Activated CD4-positive, alpha-beta T cell treated with anti-CD3 and anti-CD28 coated beads for 36 hours (primary cell): ENCODE measurements at regions not wholly inside any gene's neighbourhood (a gene's known extent, or its start where the extent isn't known, plus 50 kb on each side); places are given as distances from the start of the nearest gene placed in this dataset.
"Not testable (repeated sequence)": the region's sequence is repeated elsewhere in the genome, so short reads cannot be mapped to it uniquely, and the experiment has no call there.

Experiments used
- ATAC-seq: fragments of 200-7000 bp; cut with Tn5 transposase; one replicate; pipeline ENCODE4 v1.10.0; 2021; ENCODE audit warnings: mild to moderate bottlenecking, moderate library complexity
- CTCF ChIA-PET: fragments of 350-600 bp; sonication (Branson Sonifier 250); formaldehyde crosslinking; loops from one replicate; lab custom pipeline; 2021; ENCODE audit warnings: antibody characterized with exemption; lab: Charles Lee
- POLR2A ChIA-PET: fragments of 350-600 bp; sonication (Branson Sonifier 250); formaldehyde crosslinking; loops from one replicate; lab custom pipeline; 2021; ENCODE audit warnings: antibody characterized with exemption, inconsistent platforms; lab: Charles Lee
- DNase-seq: peaks from one replicate; pipeline ENCODE4 v3.0.0-alpha.2; 2020
- H3K27ac Mint-ChIP-seq: one replicate; pipeline ENCODE4 v1.8.0; 2021; ENCODE audit warnings: mixed read lengths
- H3K27me3 Mint-ChIP-seq: one replicate; pipeline ENCODE4 v1.8.0; 2021; ENCODE audit warnings: mixed read lengths
- H3K36me3 Mint-ChIP-seq: one replicate; pipeline ENCODE4 v1.8.0; 2021; ENCODE audit warnings: low read depth, mixed read lengths
- H3K4me1 Mint-ChIP-seq: one replicate; pipeline ENCODE4 v1.8.0; 2021; ENCODE audit warnings: mixed read lengths
- H3K4me3 Mint-ChIP-seq: one replicate; pipeline ENCODE4 v1.8.0; 2021; ENCODE audit warnings: mild to moderate bottlenecking, moderate library complexity, mixed read lengths
- H3K9me3 Mint-ChIP-seq: one replicate; pipeline ENCODE4 v1.8.0; 2021; ENCODE audit warnings: low read depth, mixed read lengths
- intact Hi-C, 2 experiments: fragments of 100-400 bp; cut with DNase I in 1 of 2; cut with micrococcal nuclease in 1 of 2; formaldehyde crosslinking; loops; one replicate each; pipeline versions ENCODE4 v1.14.2 to v1.15.1; 2022 to 2024; cut with DNase I, micrococcal nuclease

DNA sequence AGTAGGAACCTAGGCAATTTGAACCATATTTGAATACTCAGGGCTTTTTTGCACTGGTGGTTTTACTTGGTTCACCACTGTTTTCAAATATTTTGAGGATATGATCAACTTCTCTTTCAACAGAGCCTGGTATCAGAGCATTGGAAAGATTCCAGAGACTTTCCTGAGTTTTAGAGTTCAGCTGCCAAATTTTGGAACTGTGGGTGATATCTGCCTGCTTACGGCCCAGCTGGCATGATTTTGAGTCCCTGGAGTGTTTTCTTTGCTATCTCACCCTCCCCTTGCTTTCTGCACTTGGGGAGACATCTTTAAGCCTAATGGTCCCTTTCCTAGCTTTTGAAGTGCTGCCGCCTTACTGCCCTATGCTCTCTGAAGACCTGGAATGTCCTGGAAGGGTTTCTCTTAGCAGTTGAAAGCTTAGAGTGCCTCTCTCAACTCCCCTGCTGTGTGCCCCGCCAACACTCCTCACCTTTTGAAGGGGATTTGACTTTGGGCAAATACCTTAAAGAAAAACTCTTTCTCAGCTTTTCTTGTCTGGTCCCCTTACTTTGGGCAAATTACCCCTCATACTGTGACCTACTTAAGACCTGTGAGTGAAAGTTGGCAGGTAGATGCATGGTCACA lies 539.1 kb downstream of the MFSD1 start:
- H3K27ac Mint-ChIP-seq = no peak overlapping the region
- H3K27me3 Mint-ChIP-seq = no peaks in the 10 kb centered on the region
- no peaks in the 10 kb centered on the region for H3K4me1 Mint-ChIP-seq
- H3K36me3 Mint-ChIP-seq = no peaks in the 10 kb centered on the region
- ChIA-PET CTCF (interaction anchor here (1.0 kb wide), 1 partner anchor 16 kb away, joined by 4 read pairs; no protein-coding TSS in a partner anchor), POLR2A (no interaction called here)
- ATAC-seq (no peak), DNase-seq (no peak)
- intact Hi-C loops = no loop called here
- no peak overlapping the region for H3K4me3 Mint-ChIP-seq
- peaks cover 4% of the 10 kb centered on the region for H3K9me3 Mint-ChIP-seq

DNA sequence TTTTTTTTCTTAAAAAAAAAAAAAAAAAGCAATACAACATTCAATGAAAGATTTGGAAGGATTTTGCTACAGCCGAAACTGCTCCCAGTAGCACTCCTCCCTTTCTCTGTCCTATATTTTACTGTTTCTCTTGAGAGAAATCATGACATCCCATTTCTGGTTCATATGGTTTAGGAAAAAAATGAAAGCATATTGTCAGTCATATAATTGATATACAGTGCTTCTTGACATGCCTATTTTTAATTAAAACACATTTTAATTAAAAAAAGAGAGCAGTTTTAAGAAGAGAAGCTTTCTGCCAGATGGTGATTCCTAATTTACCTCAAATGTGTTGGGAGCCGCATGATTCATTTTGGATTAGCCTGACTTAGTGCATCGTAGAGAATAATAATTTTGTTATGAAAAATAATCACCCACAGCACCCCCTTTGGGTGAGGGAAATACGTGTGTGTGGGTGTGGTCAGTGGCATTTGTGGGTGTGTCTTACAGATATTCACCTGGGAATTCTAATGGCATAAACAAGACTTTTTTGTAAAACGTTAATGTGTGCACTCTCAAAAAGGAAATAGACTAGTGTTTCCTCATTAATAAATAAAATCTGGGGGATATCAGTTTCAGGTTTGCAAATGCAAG lies 544.5 kb downstream of the MFSD1 start:
- Mint-ChIP-seq H3K9me3 (peaks cover 2% of the 10 kb centered on the region), H3K4me3 (no peak overlapping the region), H3K4me1 (no peaks in the 10 kb centered on the region), H3K36me3 (no peaks in the 10 kb centered on the region), H3K27ac (no peak overlapping the region), H3K27me3 (no peaks in the 10 kb centered on the region)
- no peak for DNase-seq
- intact Hi-C loops = no loop called here
- ATAC-seq = no peak
- ChIA-PET POLR2A (no interaction called here), CTCF (no interaction called here)

DNA sequence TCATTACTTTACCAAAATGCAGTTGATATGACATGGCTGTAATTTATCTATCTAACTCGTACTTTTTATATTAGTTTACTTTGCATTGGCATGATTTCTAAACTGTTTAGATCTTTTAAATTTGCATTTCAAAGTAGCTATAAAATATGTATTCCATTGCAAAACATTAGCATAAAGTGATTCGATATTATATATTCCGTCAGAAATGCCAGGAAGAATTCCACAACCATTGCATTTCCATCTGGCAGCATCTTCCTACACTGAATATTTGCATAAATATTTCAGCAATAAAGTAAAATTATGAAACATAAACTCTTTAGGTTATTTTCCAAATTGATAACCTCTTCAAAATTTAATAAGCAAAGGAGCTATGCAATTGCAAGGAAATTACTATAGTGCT lies 546.6 kb downstream of the MFSD1 start:
- no peak for DNase-seq
- no peaks in the 10 kb centered on the region for H3K27me3 Mint-ChIP-seq
- peaks cover 2% of the 10 kb centered on the region for H3K9me3 Mint-ChIP-seq
- no peaks in the 10 kb centered on the region for H3K4me1 Mint-ChIP-seq
- CTCF ChIA-PET = interaction anchor here (0.7 kb wide), 1 partner anchor 10 kb away, joined by 3 read pairs; no protein-coding TSS in a partner anchor
- H3K36me3 Mint-ChIP-seq = no peaks in the 10 kb centered on the region
- POLR2A ChIA-PET = no interaction called here
- H3K27ac Mint-ChIP-seq = no peak overlapping the region
- H3K4me3 Mint-ChIP-seq = no peak overlapping the region
- intact Hi-C loops = no loop called here
- no peak for ATAC-seq

DNA sequence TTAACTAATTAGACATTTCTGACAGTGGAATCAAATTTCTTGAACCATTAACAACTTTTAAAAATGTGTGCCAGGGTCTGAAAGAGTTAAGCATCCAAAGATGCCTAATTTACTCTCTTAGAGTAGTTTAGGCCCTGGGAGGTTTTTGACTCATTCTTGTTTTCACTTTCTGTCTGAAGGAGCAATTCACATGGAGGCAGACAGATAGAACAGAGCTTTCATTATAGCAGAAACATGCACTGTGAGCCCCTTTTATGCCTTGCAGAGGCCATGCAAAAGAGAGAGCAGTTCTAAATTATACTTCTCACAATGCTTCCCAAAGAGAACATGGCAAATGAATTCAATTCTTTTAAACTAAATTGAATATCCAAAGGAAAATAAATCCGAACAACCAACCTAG lies 554.8 kb downstream of the MFSD1 start:
- Mint-ChIP-seq H3K9me3 (no peaks in the 10 kb centered on the region), H3K27me3 (no peaks in the 10 kb centered on the region), H3K4me3 (no peak overlapping the region), H3K4me1 (no peaks in the 10 kb centered on the region), H3K36me3 (no peaks in the 10 kb centered on the region), H3K27ac (no peak overlapping the region)
- DNase-seq (no peak), ATAC-seq (no peak)
- POLR2A ChIA-PET = no interaction called here
- intact Hi-C loops = no loop called here
- CTCF ChIA-PET = interaction anchor here (1.2 kb wide), 1 partner anchor 15 kb away, joined by 4 read pairs; no protein-coding TSS in a partner anchor

- POLR2A ChIA-PET = no interaction called here
- CTCF ChIA-PET = no interaction called here
- intact Hi-C loops = no loop called here
- H3K4me3 Mint-ChIP-seq = no peak overlapping the region
- ATAC-seq = no peak
- DNase-seq = no peak
- no peaks in the 10 kb centered on the region for H3K27me3 Mint-ChIP-seq
- no peaks in the 10 kb centered on the region for H3K4me1 Mint-ChIP-seq
- no peaks in the 10 kb centered on the region for H3K36me3 Mint-ChIP-seq
- H3K9me3 Mint-ChIP-seq = no peaks in the 10 kb centered on the region
- H3K27ac Mint-ChIP-seq = no peak overlapping the region
Observed at GRCh38 chr3:159364511-159364910, 562.7 kb downstream of the MFSD1 start.

DNA sequence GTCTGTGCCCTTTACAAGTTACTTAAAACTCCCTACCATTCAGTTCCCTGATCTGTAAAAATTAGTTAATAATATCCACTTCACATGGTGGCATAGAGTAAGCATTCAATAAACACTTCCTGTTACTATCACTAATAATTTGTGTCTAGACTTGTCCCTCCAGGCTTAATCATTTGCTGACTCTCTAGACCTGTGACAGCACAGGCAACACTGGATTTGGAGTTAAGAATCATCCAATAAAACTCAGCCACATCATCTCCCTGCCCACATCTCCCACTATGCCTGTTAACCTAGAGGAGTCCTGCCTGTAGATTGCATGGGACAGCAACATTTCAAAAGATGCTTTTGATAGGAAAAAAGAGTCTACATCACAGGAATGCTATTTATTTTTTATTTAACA lies 564.6 kb downstream of the MFSD1 start:
- Mint-ChIP-seq H3K4me1 (no peaks in the 10 kb centered on the region), H3K36me3 (no peaks in the 10 kb centered on the region), H3K27ac (no peak overlapping the region), H3K9me3 (no peaks in the 10 kb centered on the region), H3K27me3 (no peaks in the 10 kb centered on the region), H3K4me3 (no peak overlapping the region)
- DNase-seq = no peak
- ATAC-seq = no peak
- intact Hi-C loops = no loop called here
- ChIA-PET CTCF (no interaction called here), POLR2A (no interaction called here)

- H3K4me3 Mint-ChIP-seq = no peak overlapping the region
- H3K36me3 Mint-ChIP-seq = no peaks in the 10 kb centered on the region
- H3K27me3 Mint-ChIP-seq = no peaks in the 10 kb centered on the region
- ChIA-PET CTCF (no interaction called here), POLR2A (no interaction called here)
- no peak overlapping the region for H3K27ac Mint-ChIP-seq
- H3K9me3 Mint-ChIP-seq = no peaks in the 10 kb centered on the region
- ATAC-seq (no peak), DNase-seq (no peak)
- intact Hi-C loops = no loop called here
- no peaks in the 10 kb centered on the region for H3K4me1 Mint-ChIP-seq
Observed at GRCh38 chr3:159371961-159372360, 570.1 kb downstream of the MFSD1 start.

GRCh38 chr3:159378396-159379194 lies 576.7 kb downstream of the MFSD1 start:
- H3K36me3 Mint-ChIP-seq = no peaks in the 10 kb centered on the region
- H3K4me1 Mint-ChIP-seq = no peaks in the 10 kb centered on the region

DNA sequence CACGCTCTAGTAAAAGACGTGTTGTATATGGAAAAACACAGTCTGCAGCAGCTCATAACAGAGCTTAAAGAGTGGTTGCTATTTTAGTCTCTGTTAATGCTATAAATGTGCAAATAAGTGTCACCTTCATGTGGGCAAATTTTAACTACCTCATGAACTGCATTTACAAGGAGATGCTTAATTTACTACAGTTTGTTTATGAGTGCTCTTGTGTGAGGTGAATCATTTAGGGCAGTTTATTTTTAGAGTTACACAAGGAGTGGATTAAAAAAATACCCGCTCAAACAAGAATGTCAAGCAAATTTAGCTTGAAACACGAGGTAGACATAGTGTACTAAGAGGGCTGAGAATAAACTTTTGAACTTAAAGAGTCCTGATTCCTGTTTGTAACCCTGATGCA lies 579.0 kb downstream of the MFSD1 start:
- DNase-seq (no peak), ATAC-seq (no peak)
- H3K9me3 Mint-ChIP-seq = peaks cover 3% of the 10 kb centered on the region
- H3K27ac Mint-ChIP-seq = no peak overlapping the region
- ChIA-PET CTCF (no interaction called here), POLR2A (no interaction called here)
- no peaks in the 10 kb centered on the region for H3K4me1 Mint-ChIP-seq
- no peaks in the 10 kb centered on the region for H3K36me3 Mint-ChIP-seq
- H3K4me3 Mint-ChIP-seq = no peak overlapping the region
- intact Hi-C loops = no loop called here
- H3K27me3 Mint-ChIP-seq = no peaks in the 10 kb centered on the region

More at GRCh38 chr3:159378396-159379194, 576.7 kb downstream of the MFSD1 start:
- Mint-ChIP-seq H3K9me3 (no peaks in the 10 kb centered on the region), H3K4me3 (no peak overlapping the region), H3K27ac (no peak overlapping the region), H3K27me3 (no peaks in the 10 kb centered on the region)
- ATAC-seq = no peak
- no peak for DNase-seq
- ChIA-PET POLR2A (no interaction called here), CTCF (no interaction called here)
- intact Hi-C loops = no loop called here

DNA sequence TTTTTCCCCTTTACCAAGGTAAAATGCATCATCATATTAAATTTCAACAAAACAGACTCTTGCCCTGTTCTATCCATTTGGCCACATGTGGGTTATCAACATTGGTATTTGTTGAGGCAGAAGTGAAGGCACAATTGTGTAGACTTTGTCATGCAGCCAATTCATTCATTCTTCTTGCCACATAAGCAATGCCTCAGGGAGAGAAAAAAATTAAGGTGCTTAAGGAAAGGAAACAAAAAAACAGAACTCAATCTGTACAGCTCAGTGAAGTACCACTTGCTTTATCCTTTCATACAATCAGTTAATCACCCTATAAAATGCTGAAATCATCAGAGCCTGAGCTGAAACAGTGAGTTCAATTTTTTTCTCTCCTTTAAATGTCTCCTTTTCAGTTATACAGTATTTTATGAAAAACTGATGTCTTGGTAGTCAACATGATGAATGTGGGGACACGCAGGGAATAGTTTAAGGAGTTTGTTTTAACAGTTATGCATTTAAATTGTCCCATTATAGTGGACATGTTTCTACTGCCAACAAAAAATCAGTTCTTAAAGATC lies 588.9 kb downstream of the MFSD1 start:
- Mint-ChIP-seq H3K4me1 (no peaks in the 10 kb centered on the region), H3K36me3 (no peaks in the 10 kb centered on the region), H3K9me3 (peaks cover 1% of the 10 kb centered on the region), H3K27me3 (no peaks in the 10 kb centered on the region), H3K27ac (no peak overlapping the region), H3K4me3 (no peak overlapping the region)
- DNase-seq = no peak
- ChIA-PET POLR2A (no interaction called here), CTCF (interaction anchor here (0.8 kb wide), 1 partner anchor 475 kb away, joined by 3 read pairs; no protein-coding TSS in a partner anchor)
- no peak for ATAC-seq
- intact Hi-C loops = no loop called here

DNA sequence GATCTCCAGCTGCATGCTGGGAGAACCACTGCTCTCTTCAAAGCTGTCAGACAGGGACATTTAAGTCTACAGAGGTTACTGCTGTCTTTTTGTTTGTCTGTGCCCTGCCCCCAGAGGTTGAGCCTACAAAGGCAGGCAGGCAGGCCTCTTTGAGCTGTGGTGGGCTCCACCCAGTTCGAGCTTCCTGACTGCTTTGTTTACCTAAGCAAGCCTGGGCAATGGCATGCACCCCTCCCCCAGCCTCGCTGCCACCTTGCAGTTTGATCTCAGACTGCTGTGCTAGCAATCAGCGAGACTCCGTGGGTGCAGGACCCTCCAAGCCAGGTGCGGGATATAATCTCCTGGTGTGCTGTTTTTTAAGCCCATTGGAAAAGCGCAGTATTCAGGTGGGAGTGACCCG lies 591.0 kb upstream of the IL12A start:
- H3K9me3 Mint-ChIP-seq, H3K36me3 Mint-ChIP-seq, POLR2A ChIA-PET, H3K4me3 Mint-ChIP-seq, ATAC-seq, H3K27ac Mint-ChIP-seq, H3K27me3 Mint-ChIP-seq, DNase-seq, intact Hi-C loops, H3K4me1 Mint-ChIP-seq, CTCF ChIA-PET: not testable (repeated sequence)
